MCF 10A (cell line): ENCODE measurements at regions not wholly inside any gene's neighbourhood (a gene's known extent, or its start where the extent isn't known, plus 50 kb on each side); places are given as distances from the start of the nearest gene placed in this dataset.

ENCODE experiments used
- BruUV-seq: library from RNA; stranded (reverse); fragments of 400-500 nt; replicated peaks from 2 replicates; lab custom pipeline; 2021; lab: Mats Ljungman, UMichigan
- CTCF ChIA-PET: fragments of 300-600 bp; sonication (Branson Sonifier 250); formaldehyde crosslinking; extraction: SDS; loops from one replicate; lab custom pipeline; 2021; ENCODE audit warnings: antibody characterized with exemption, inconsistent platforms; lab: Yijun Ruan, JAX
- POLR2A ChIA-PET: fragments of 300-600, 350-650 bp; sonication (Branson Sonifier 250); formaldehyde crosslinking; extraction: SDS; loops from one replicate; lab custom pipeline; 2020; ENCODE audit warnings: antibody characterized with exemption, inconsistent platforms; lab: Yijun Ruan, JAX
- DNase-seq: peaks from one replicate; pipeline ENCODE4 v3.0.0-alpha.2; 2018; ENCODE audit not compliant: unreplicated experiment
- H3K27ac Mint-ChIP-seq: one replicate; pipeline ENCODE4 v1.8.0; 2022; ENCODE audit warnings: mild to moderate bottlenecking, low read depth, mixed read lengths; ENCODE audit not compliant: unreplicated experiment
- H3K27me3 Mint-ChIP-seq: one replicate; pipeline ENCODE4 v1.8.0; 2022; ENCODE audit warnings: mixed read lengths; ENCODE audit not compliant: insufficient read depth, unreplicated experiment
- H3K36me3 Mint-ChIP-seq: one replicate; pipeline ENCODE4 v1.8.0; 2022; ENCODE audit warnings: mild to moderate bottlenecking, moderate library complexity, mixed read lengths; ENCODE audit not compliant: insufficient read depth, unreplicated experiment
- H3K4me1 Mint-ChIP-seq: one replicate; pipeline ENCODE4 v1.8.0; 2022; ENCODE audit warnings: mixed read lengths; ENCODE audit not compliant: insufficient read depth, unreplicated experiment
- H3K4me3 Mint-ChIP-seq: one replicate; pipeline ENCODE4 v1.8.0; 2022; ENCODE audit warnings: mild to moderate bottlenecking, moderate library complexity, mixed read lengths; ENCODE audit not compliant: unreplicated experiment
- H3K9me3 Mint-ChIP-seq: one replicate; pipeline ENCODE4 v1.8.0; 2022; ENCODE audit warnings: mixed read lengths; ENCODE audit not compliant: unreplicated experiment
- CTCF ChIP-seq: fragments of 200-600 bp; IDR thresholded peaks from one replicate; pipeline ENCODE4 v1.8.0; 2022; ENCODE audit warnings: antibody characterized with exemption, mild to moderate bottlenecking; ENCODE audit not compliant: unreplicated experiment
- intact Hi-C: fragments of 100-400 bp; cut with micrococcal nuclease; formaldehyde crosslinking; loops from 2 replicates; pipeline ENCODE4 v1.14.1; 2022

- Mint-ChIP-seq H3K4me1 (no peaks in the 10 kb centered on the region), H3K36me3 (no peaks in the 10 kb centered on the region), H3K27ac (no peak overlapping the region), H3K4me3 (no peak overlapping the region), H3K9me3 (no peaks in the 10 kb centered on the region), H3K27me3 (no peaks in the 10 kb centered on the region)
- DNase-seq, result no peak
- CTCF ChIA-PET, result no interaction called here
- intact Hi-C loops, result no loop called here
- no peak for TF ChIP-seq CTCF
- no TSS peak for BruUV-seq
- POLR2A ChIA-PET, result no interaction called here
Observed at GRCh38 chr7:79548727-79549126, 95.3 kb upstream of the MAGI2 start.

- ChIA-PET CTCF (no interaction called here), POLR2A (no interaction called here)
- Mint-ChIP-seq H3K36me3 (no peaks in the 10 kb centered on the region), H3K9me3 (no peaks in the 10 kb centered on the region), H3K27ac (no peak overlapping the region), H3K4me1 (no peaks in the 10 kb centered on the region), H3K4me3 (no peak overlapping the region), H3K27me3 (no peaks in the 10 kb centered on the region)
- BruUV-seq, result no TSS peak
- intact Hi-C loops, result no loop called here
- TF ChIP-seq CTCF, result no peak
- DNase-seq, result no peak
Observed at GRCh38 chr7:79547132-79547531, 93.7 kb upstream of the MAGI2 start.

- intact Hi-C loops, result no loop called here
- no TSS peak for BruUV-seq
- H3K4me1 Mint-ChIP-seq, result no peaks in the 10 kb centered on the region
- no peaks in the 10 kb centered on the region for H3K27me3 Mint-ChIP-seq
- POLR2A ChIA-PET, result interaction anchor here (0.6 kb wide), 1 partner anchor 368 kb away, joined by 3 read pairs; no protein-coding TSS in a partner anchor
- CTCF ChIA-PET, result interaction anchor here (0.9 kb wide), 1 partner anchor 19 kb away, joined by 3 read pairs; no protein-coding TSS in a partner anchor
- H3K27ac Mint-ChIP-seq, result no peak overlapping the region
- no peaks in the 10 kb centered on the region for H3K36me3 Mint-ChIP-seq
- no peaks in the 10 kb centered on the region for H3K9me3 Mint-ChIP-seq
- TF ChIP-seq CTCF, result no peak
- H3K4me3 Mint-ChIP-seq, result no peak overlapping the region
- DNase-seq, result no peak
Observed at GRCh38 chr7:79540592-79540991, 87.1 kb upstream of the MAGI2 start.

DNA sequence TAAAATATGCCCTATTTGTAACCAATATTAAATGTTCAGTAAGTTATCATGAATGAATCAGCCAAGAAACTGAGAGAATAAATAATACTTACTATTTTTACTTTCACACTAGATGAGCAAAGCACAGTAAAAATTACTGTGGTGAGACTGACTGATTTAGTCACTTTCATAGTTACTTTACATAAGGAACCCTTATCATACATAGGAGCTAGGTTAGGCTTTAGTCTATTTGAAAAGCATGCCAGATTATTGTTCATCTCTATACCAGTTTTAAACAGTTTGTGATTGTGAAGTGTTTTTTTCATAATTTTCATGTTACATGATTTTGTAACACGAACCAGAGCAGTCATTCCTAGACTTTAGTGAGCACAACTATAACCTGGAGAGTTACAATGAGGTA, 80.7 kb upstream of the MAGI2 start:
- no peak overlapping the region for H3K4me3 Mint-ChIP-seq
- DNase-seq, result no peak
- H3K36me3 Mint-ChIP-seq, result no peaks in the 10 kb centered on the region
- H3K4me1 Mint-ChIP-seq, result no peaks in the 10 kb centered on the region
- ChIA-PET POLR2A (no interaction called here), CTCF (no interaction called here)
- TF ChIP-seq CTCF, result no peak
- no peak overlapping the region for H3K27ac Mint-ChIP-seq
- H3K27me3 Mint-ChIP-seq, result no peaks in the 10 kb centered on the region
- intact Hi-C loops, result no loop called here
- no TSS peak for BruUV-seq
- no peaks in the 10 kb centered on the region for H3K9me3 Mint-ChIP-seq
